ENCODE measurements at regions not wholly inside any gene's neighbourhood (a gene's known extent, or its start where the extent isn't known, plus 50 kb on each side); places are given as distances from the start of the nearest gene placed in this dataset.

DNA sequence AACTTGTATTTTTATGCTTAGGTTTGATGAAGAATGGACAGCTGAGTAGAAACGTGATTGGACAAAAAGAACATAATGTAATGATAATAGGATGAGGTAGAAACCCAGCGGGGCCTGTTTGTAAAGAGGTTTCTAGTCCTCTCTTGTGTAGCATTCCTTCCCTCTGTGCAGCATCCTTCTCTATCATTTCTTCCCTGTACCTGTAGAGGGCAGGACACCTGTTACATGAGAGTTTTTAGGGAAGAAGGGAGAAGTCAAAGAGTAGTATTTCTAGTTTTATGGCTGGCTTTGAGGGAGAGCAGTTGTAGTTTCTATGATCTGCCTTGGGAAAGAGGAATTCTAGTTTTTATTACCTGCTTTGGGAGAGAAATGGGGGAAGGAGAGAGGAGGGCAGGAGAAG lies 162.1 kb upstream of the FST start:
- no peak for TF ChIP-seq POLR2A (IDR thresholded peaks at IDR 0.05)
- TF ChIP-seq, protein P1, sequence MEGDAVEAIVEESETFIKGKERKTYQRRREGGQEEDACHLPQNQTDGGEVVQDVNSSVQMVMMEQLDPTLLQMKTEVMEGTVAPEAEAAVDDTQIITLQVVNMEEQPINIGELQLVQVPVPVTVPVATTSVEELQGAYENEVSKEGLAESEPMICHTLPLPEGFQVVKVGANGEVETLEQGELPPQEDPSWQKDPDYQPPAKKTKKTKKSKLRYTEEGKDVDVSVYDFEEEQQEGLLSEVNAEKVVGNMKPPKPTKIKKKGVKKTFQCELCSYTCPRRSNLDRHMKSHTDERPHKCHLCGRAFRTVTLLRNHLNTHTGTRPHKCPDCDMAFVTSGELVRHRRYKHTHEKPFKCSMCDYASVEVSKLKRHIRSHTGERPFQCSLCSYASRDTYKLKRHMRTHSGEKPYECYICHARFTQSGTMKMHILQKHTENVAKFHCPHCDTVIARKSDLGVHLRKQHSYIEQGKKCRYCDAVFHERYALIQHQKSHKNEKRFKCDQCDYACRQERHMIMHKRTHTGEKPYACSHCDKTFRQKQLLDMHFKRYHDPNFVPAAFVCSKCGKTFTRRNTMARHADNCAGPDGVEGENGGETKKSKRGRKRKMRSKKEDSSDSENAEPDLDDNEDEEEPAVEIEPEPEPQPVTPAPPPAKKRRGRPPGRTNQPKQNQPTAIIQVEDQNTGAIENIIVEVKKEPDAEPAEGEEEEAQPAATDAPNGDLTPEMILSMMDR (IDR thresholded peaks at IDR 0.05), result no peak

All from Peyer's patch (tissue), 4 donors.